Dedifferentiated amniotic fluid mesenchymal stem cell (primary cell): ENCODE measurements at regions not wholly inside any gene's neighbourhood (a gene's known extent, or its start where the extent isn't known, plus 50 kb on each side); places are given as distances from the start of the nearest gene placed in this dataset.
A peak's percentile ranks its signal among the peaks of the same experiment; 100 is the strongest.

ENCODE experiments used
- DNase-seq: peaks from one replicate; pipeline ENCODE4 v3.0.0-alpha.2; 2016; ENCODE audit errors: extremely low spot score

DNA sequence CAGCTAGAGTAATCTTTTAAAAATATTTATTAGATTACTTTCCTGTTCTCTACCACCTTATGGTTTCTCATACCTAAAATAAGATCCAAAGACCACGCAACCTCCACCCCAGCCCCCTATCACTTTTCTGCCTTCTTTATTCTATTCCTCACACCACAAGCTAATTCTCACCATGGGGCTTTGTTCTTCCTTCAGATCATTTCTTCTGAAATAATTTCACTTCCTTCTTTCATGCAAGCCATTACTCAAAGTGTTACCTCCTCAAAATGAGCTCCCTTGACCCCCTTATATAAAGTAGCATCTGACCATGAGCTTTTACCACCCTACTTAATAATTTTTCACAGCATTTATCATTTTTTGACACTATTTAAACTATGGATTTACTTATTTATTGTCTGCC is 233.2 kb upstream of the TMCO5A start:
- DNase-seq, result no peak

DNA sequence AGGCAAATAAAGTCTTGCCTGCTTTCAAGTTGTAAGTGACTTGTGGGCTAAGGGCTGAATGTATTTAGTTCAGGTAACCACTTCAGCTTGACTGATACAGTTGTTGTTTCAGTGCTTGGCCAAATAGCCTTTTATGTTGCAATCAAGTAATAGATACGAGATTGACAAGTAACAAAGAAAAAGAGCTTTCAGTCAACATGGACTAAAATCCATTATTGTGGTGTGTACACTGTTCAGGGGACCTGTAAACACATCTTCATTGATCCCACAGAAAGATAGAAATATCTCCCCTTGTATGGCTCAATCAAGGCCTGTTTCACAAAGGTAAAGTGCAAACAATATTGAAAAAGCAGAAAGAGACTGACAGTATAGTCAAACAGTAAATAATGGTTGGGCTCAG is 224.8 kb upstream of the TMCO5A start:
- no peak for DNase-seq

GRCh38 chr15:37715101-37715500 is 219.3 kb upstream of the TMCO5A start:
- DNase-seq, result no peak

DNA sequence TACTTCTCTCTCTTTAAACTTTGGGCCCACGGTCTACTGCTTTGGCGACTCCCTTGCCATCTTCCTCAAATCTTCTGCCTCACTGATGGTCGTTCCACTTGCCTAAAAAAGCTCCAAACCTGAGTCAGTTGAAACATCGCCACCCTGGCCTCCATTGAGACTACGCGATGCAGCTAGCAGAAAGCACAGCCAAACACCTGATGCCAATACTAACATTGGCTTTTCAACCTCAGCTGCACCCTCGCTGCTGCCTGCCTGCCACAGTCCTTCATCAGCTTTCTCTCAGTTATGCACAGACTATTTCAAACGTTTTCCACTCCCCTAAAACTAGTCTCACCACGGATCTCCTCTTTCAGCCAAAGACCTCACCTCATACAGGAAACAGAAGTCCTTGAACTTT is 214.2 kb upstream of the TMCO5A start:
- DNase-seq, result no peak

DNA sequence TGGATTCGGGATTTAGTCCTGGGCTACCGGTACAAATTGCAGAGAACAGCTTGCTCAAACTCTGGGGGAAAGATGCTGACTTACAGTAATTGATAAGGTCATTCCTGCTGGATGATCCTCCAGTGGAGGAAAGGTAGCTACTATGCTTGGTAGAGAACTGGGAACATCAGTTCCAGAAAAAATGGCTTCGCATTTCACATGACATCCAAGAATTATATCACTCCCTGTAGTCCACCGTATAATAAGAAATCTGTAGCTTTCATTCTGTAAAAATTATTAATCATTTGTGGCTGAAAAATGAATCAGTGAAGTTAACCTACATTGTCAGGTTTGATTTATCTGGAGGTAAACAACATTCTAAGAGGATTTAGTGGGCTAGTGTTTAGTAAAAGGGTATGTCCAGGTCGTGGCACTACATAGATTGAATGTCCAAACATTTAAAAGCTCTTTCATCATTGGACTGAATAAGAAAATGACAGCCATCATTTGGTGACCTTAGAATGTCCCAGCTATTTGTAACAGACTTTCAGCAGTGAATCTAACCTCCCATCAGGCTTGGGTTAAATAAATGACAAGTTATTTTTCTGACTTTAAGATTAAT is 203.2 kb upstream of the TMCO5A start:
- DNase-seq, result no peak

GRCh38 chr15:37733628-37734027 is 200.8 kb upstream of the TMCO5A start:
- no peak for DNase-seq

DNA sequence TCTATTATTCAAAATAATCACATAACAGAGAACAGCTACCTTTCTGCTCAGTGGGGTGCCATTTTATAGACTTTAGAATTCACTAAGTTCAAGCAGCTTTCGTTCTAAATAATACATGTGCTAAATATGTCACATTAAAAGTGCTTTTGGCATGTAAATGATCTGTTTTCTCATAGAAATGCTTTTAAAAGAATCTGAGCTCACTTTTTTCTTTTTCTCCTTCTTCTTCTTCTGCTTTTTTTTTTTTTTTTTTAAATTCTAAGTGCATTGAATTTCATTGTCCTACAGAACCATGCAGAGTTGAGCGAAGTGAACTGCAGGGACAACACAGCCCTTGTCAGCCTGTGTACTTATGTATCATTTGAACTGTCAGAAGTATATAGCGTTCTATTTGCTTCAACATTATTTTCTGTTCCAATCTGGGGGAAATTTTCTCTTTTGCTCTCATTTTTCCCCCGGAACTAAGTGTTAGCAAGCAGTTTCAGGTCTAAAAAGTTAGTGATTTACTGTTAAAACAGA is 193.8 kb upstream of the TMCO5A start:
- no peak for DNase-seq

GRCh38 chr15:37743826-37744225 is 190.6 kb upstream of the TMCO5A start:
- no peak for DNase-seq

GRCh38 chr15:37744521-37744920 is 189.9 kb upstream of the TMCO5A start:
- no peak for DNase-seq

- DNase-seq, result no peak
These were observed 183.0 kb upstream of the TMCO5A start for GRCh38 chr15:37751401-37751800.

- DNase-seq, result no peak
These were observed 178.0 kb upstream of the TMCO5A start for GRCh38 chr15:37756407-37756806.

DNA sequence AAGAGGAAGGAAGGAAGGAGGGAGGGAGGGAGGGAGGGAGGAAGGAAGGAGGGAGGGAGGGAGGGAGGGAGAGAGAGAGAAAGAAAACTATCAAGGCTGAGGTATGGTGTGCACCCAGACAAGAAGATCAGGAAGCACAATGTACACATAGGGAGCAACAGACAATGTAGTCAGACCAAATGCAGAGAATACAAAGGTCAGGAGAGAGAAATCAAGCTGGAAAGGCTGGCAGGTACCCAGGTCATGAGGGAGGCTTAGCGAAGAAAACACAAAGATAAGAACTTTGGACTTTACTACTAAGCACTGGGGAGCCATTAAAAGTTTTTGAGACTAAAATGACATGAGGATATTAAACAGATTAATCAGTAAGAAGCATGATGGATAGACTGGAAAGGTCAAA is 176.0 kb upstream of the TMCO5A start:
- DNase-seq, result no peak

- DNase-seq, result peak; percentile 47
These were observed 169.7 kb upstream of the TMCO5A start for GRCh38 chr15:37764733-37765191.

DNA sequence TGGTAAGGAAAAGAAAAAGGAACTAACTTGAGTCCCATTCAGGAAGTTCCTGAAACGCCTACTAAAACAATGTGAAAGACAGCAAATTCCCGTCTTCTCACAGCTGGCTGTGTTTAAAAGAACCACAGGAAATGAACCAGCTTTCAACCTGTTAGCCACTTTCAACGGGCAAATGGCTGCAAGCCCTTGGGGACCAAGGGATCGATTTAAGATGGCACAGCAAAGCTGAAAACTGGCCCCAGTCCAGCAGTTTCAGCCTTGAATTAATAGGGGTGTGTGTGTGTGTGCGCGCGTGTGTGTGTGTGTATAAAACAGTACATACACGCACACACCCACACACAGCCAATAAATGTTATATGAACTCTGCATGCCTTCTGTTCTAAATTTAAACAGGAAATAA is 168.7 kb upstream of the TMCO5A start:
- no peak for DNase-seq

GRCh38 chr15:37767841-37768455 is 166.5 kb upstream of the TMCO5A start:
- DNase-seq, result no peak

DNA sequence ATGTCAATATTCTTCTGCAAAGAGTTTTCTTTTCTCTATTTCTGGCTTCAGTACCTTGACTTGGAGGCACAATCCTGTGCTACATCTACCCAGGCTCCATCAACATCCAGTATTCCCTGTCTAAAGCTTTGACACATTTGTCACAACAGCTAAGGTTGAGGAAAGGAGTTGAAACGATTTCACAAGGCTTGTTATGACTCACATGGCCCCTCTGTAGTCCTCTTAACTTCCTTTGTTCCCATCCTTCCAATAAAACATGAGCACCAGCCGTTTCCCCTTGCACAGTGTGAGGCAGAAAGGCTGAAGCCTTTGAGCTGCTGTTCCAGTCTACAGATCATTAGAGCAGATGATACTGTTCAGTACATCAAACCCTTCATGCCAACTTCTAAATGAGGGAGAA is 163.0 kb upstream of the TMCO5A start:
- no peak for DNase-seq

DNA sequence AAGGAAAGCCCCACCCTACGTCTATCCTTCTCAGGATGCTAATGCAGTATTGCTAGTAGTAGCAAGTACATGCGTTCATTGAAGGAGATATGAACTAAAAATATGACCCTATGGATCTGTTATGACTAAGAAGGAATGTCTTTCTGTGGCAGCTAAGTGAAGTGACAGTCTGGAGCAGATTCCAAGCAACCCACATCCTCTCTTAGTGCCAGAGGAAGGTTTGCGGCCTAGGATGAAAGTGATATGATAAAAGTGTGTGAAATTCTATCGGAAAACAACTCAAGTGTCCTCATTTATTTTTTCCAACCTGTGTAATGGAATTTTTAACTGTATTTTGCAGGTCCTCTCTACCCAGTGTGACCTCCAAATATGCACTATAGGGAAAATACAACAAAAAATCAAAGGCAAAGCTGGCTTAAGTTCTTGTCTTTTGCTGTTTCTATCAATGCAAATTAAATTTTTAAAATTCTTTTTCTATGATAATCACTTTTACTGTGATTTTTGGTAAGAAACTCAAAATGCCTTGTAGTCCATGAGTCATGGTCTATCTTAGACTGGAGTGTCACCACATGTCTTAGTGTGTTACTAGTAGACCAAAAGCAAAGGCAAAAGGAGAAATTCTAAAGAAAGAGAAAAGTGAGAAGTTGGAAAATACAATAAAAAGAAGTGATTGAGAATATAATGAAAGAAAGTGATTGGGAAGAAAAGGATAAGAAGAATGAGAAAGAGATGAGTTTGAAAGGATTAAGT is 161.2 kb upstream of the TMCO5A start:
- DNase-seq, result no peak

- no peak for DNase-seq
These were observed 159.5 kb upstream of the TMCO5A start for GRCh38 chr15:37774961-37775360.

DNA sequence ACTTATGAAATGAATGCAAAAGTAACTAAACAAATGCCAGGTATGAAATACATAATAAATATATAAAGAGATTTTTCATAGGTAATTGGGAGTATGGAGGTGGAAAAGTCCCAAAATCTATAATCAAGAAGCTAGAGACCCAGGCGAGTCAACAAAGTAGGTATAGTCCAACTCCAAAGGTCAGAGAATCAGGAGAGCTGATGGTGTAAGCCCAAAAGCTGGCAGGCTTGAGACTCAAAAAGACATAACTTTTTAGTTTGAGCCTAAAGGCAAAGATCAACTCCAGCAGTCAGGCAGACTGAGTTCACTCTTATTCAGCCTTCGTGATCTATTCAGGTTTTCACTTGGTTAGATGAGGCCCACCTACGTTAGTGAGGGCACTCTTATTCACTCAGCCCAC is 157.4 kb upstream of the TMCO5A start:
- DNase-seq, result no peak

DNA sequence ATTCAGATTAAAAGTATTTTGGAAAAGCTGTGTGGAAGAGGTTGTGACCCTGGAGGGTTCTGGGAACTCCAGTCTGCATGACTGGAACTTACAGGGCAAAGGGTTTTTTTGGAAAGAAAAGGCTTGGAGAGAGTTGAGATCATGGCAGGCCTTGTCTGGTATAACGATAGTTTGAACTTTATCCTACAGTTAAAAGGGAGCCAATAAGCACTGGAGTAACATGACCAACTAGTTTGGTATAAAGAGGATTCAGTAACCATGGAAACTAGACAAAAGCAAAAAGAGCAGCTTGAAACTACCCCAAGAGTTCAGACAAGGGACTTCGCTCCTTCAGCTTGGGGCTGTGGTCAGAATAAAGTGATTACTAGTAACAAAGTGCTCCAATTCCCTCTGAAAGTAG is 151.2 kb upstream of the TMCO5A start:
- no peak for DNase-seq

DNA sequence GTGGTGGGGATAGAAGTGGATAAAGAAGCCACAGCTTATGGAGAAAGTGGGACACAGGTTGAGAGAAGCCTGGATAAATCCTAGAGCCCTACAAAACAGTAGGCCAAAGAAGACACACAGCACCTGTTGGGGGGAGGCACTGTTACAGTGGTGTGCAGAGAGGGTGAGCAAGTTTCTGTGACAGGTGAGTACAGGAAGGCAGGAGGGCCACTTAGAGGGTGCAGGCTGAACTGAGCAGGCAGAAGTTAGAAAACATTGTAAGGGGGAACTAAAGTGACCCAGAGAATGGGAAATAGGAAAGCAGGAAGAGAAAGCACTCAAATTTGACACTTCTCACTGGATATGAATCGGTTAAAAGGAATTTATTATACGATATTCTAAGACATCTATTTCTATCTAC is 146.1 kb upstream of the TMCO5A start:
- DNase-seq, result no peak

DNA sequence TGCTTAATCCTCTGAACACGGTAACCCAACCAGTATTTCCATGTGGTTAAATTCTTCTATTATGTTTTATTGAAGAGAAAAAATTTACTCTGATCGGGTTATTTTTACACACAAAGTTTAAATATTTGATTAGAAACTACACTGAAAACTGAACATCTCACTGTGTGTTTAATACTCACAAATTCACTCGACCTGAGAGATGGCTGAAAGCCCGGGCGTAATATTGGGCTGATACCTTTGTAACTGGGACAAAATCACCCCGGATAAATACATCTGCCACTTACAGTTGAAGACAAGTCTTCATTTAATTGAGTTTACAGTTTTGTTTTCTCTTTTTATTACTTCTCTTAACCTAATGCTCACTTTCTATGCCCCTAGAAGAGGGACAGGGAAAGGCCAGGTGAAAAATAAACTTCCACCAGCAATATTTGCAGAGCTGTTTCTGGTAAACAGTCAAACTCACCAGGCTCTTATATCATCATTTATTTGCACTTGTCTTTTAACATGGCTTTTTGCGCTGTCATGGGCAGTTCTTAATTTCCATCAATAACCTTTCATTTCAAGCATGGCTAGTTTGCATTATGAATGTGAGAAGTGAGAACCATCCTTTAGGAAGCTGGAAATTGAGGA is 145.6 kb upstream of the TMCO5A start:
- DNase-seq, result no peak

GRCh38 chr15:37789397-37789786 is 145.0 kb upstream of the TMCO5A start:
- DNase-seq, result no peak
